GM12864 (cell line): ENCODE measurements at regions not wholly inside any gene's neighbourhood (a gene's known extent, or its start where the extent isn't known, plus 50 kb on each side); places are given as distances from the start of the nearest gene placed in this dataset.

Experiments
- DNase-seq: peaks from one replicate; pipeline ENCODE4 v3.0.0-alpha.2; 2011; ENCODE audit warnings: low read depth
- H3K4me3 ChIP-seq: 2 replicates; pipeline ENCODE4 v1.5.1; 2011; ENCODE audit warnings: mild to moderate bottlenecking, low read depth, low read length, control low read depth
- TF ChIP-seq, protein P1 (sequence below): IDR thresholded peaks from 2 replicates; pipeline ENCODE4 v1.5.1; 2011; ENCODE audit warnings: low read depth, mild to moderate bottlenecking, moderate library complexity, low read length, control low read depth, inconsistent platforms; ENCODE audit errors: missing control alignments

DNA sequence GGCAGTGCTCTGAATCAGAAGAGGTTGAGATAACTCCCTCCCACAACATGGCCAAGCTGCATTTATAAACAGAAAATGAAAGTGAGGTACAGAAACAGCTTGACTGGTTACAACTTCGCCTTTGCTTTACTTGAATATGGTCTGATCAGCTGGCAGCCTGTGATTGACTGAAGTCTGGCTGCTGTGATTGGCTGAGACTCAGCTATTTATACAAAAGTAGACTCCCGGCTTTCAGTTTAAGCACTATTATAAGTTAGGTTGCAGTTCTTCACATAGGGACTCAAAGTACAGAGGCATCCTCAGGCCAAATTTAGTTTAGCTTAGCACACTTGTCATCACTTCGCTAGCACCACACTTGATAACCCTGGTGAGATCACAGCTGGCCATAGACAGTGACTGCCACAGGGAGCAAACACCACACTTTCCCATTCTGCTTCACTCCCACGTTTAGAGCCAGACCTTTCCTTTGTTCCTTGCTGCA lies 362.6 kb downstream of the EPM2A start:
- no peak overlapping the region; the same call in 1 of the 2 replicates for H3K4me3 ChIP-seq
- TF ChIP-seq, protein P1, sequence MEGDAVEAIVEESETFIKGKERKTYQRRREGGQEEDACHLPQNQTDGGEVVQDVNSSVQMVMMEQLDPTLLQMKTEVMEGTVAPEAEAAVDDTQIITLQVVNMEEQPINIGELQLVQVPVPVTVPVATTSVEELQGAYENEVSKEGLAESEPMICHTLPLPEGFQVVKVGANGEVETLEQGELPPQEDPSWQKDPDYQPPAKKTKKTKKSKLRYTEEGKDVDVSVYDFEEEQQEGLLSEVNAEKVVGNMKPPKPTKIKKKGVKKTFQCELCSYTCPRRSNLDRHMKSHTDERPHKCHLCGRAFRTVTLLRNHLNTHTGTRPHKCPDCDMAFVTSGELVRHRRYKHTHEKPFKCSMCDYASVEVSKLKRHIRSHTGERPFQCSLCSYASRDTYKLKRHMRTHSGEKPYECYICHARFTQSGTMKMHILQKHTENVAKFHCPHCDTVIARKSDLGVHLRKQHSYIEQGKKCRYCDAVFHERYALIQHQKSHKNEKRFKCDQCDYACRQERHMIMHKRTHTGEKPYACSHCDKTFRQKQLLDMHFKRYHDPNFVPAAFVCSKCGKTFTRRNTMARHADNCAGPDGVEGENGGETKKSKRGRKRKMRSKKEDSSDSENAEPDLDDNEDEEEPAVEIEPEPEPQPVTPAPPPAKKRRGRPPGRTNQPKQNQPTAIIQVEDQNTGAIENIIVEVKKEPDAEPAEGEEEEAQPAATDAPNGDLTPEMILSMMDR: no peak
- DNase-seq: peak; percentile 71

- no peak overlapping the region for H3K4me3 ChIP-seq
- TF ChIP-seq, protein P1: no peak
- no peak for DNase-seq
These were observed 361.5 kb downstream of the EPM2A start for GRCh38 chr6:145373826-145374225.

- TF ChIP-seq, protein P1: no peak
- no peak for DNase-seq
- no peak overlapping the region for H3K4me3 ChIP-seq
These were observed 360.8 kb downstream of the EPM2A start for GRCh38 chr6:145374570-145374969.

GRCh38 chr6:145375502-145375901 lies 359.8 kb downstream of the EPM2A start:
- TF ChIP-seq, protein P1: no peak
- H3K4me3 ChIP-seq: no peak overlapping the region
- DNase-seq: no peak

DNA sequence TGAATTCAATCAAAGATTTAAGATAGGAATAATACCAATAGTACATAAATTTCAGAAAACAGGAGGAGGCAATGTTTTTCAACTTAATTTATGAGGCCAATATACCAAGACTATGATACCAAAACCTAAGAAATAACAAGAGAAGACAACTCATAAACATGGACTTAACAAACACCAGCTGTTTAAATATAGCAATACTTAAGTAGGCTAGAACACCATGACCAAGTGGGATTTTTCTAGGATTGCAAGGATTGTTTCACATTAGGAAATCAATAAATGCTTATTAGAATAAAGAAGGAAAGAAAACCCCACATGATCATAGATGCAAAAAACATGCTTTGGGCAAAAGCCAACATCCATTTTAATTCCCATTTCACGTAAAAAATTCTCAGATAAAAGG lies 355.1 kb downstream of the EPM2A start:
- H3K4me3 ChIP-seq: no peak overlapping the region
- no peak for DNase-seq
- TF ChIP-seq, protein P1: no peak

DNA sequence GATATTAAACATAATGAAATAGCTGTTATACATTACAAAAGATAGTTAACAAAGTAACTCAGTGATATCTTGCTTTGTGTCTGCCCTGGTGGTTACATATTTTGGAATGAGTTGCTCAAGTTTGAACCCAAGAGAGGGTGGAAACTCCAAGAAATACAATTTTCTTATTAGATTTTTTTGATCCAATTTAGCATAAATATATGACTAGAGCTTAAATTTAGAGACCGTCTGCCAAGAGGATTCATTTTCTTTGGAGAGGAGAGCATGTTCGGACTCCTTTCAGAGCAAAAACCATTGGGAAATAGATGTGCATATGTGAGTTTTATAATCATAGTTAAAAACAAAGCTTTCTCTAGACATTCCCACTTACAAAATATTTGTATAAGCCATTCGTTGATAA lies 353.4 kb downstream of the EPM2A start:
- no peak for DNase-seq
- TF ChIP-seq, protein P1: no peak
- no peak overlapping the region for H3K4me3 ChIP-seq

- TF ChIP-seq, protein P1: no peak
- DNase-seq: no peak
- H3K4me3 ChIP-seq: no peak overlapping the region
These were observed 351.9 kb downstream of the EPM2A start for GRCh38 chr6:145383428-145383827.
